Mesenchymal stem cell (in vitro differentiated cells and primary cell): ENCODE measurements at regions not wholly inside any gene's neighbourhood (a gene's known extent, or its start where the extent isn't known, plus 50 kb on each side); places are given as distances from the start of the nearest gene placed in this dataset.
A peak's percentile ranks its signal among the peaks of the same experiment; 100 is the strongest.

Experiments
- DNase-seq: peaks from one replicate; pipeline ENCODE4 v3.0.0-alpha.2; 2013
- H2AFZ ChIP-seq: one replicate; pipeline ENCODE4 v1.6.1; 2013; ENCODE audit warnings: low read depth, mild to moderate bottlenecking, control low read depth, inconsistent platforms, low read length, moderate library complexity
- H2AK5ac ChIP-seq: 2 replicates; pipeline ENCODE4 v1.6.1; 2013; ENCODE audit warnings: low read length, moderate library complexity, mild to moderate bottlenecking, inconsistent platforms; ENCODE audit not compliant: severe bottlenecking
- H2BK120ac ChIP-seq: one replicate; pipeline ENCODE4 v1.6.1; 2013; ENCODE audit warnings: low read depth, mild to moderate bottlenecking, inconsistent platforms, low read length, moderate library complexity
- H2BK12ac ChIP-seq, 2 experiments: one replicate each; pipeline ENCODE4 v1.6.1; 2013; ENCODE audit warnings: inconsistent platforms in 2 of 2, low read length in 2 of 2, mild to moderate bottlenecking in 2 of 2, moderate library complexity in 2 of 2, control low read depth in 1 of 2
- H2BK15ac ChIP-seq: one replicate; pipeline ENCODE4 v1.6.1; 2013; ENCODE audit warnings: mild to moderate bottlenecking, low read depth, inconsistent platforms; ENCODE audit not compliant: poor library complexity, severe bottlenecking
- H2BK5ac ChIP-seq: 2 replicates; pipeline ENCODE4 v1.6.1; 2013; ENCODE audit warnings: low read depth, mild to moderate bottlenecking, low read length, control low read depth, inconsistent platforms; ENCODE audit not compliant: poor library complexity, severe bottlenecking
- H3K14ac ChIP-seq, 2 experiments: one replicate each; pipeline ENCODE4 v1.6.1; 2013; ENCODE audit warnings: inconsistent platforms in 2 of 2, low read length in 2 of 2, control low read depth in 1 of 2, mild to moderate bottlenecking in 1 of 2, moderate library complexity in 1 of 2
- H3K18ac ChIP-seq, 2 experiments: one replicate each; pipeline ENCODE4 v1.6.1; 2013; ENCODE audit warnings: inconsistent platforms in 2 of 2, low read length in 2 of 2, control low read depth in 1 of 2, low read depth in 1 of 2, mild to moderate bottlenecking in 1 of 2
- H3K23ac ChIP-seq, 2 experiments: one replicate each; pipeline ENCODE4 v1.6.1; 2013; ENCODE audit warnings: inconsistent platforms in 2 of 2, low read length in 2 of 2, mild to moderate bottlenecking in 2 of 2, moderate library complexity in 2 of 2, control low read depth in 1 of 2
- H3K27ac ChIP-seq: 2 replicates; pipeline ENCODE4 v1.5.1; 2013; ENCODE audit warnings: mild to moderate bottlenecking, moderate library complexity, low read length, control low read depth, inconsistent platforms; ENCODE audit not compliant: poor library complexity, severe bottlenecking
- H3K27me3 ChIP-seq, 2 experiments: 2 replicates each; pipeline versions ENCODE4 v1.6.1 to v1.7.0; 2013; ENCODE audit warnings: low read length in 2 of 2, mild to moderate bottlenecking in 2 of 2, moderate library complexity in 2 of 2, control low read depth in 1 of 2, inconsistent platforms in 1 of 2; ENCODE audit not compliant: control insufficient read depth in 1 of 2, insufficient read depth in 1 of 2
- H3K36me3 ChIP-seq, 2 experiments: 2 replicates each; pipeline versions ENCODE4 v1.6.1 to v1.7.0; 2013; ENCODE audit warnings: low read length in 2 of 2, control low read depth in 1 of 2, inconsistent platforms in 1 of 2, low read depth in 1 of 2, mild to moderate bottlenecking in 1 of 2; ENCODE audit not compliant: insufficient read depth in 2 of 2, control insufficient read depth in 1 of 2
- H3K4ac ChIP-seq, 2 experiments: one replicate each; pipeline ENCODE4 v1.6.1; 2013; ENCODE audit warnings: inconsistent platforms in 2 of 2, low read length in 2 of 2, mild to moderate bottlenecking in 2 of 2, moderate library complexity in 2 of 2, control low read depth in 1 of 2, low read depth in 1 of 2
- H3K4me1 ChIP-seq: 2 replicates; pipeline ENCODE4 v1.6.1; 2013; ENCODE audit warnings: low read depth, low read length, control low read depth; ENCODE audit not compliant: control insufficient read depth, insufficient read depth
- H3K4me2 ChIP-seq: 2 replicates; pipeline ENCODE4 v1.6.1; 2013; ENCODE audit warnings: low read length, mild to moderate bottlenecking, inconsistent platforms; ENCODE audit not compliant: poor library complexity, severe bottlenecking
- H3K4me3 ChIP-seq, 2 experiments: 2 replicates each; pipeline versions ENCODE4 v1.5.1 to v1.7.0; 2013; ENCODE audit warnings: low read length in 2 of 2, mild to moderate bottlenecking in 2 of 2, control low read depth in 1 of 2, low read depth in 1 of 2; ENCODE audit not compliant: insufficient read depth in 1 of 2
- H3K79me1 ChIP-seq: replicated peaks from 2 replicates; pipeline ENCODE4 v1.6.1; 2013; ENCODE audit warnings: mild to moderate bottlenecking, control low read depth, low read length, inconsistent platforms; ENCODE audit not compliant: poor library complexity, severe bottlenecking
- H3K9ac ChIP-seq: 2 replicates; pipeline ENCODE4 v1.7.0; 2013; ENCODE audit warnings: mild to moderate bottlenecking, low read length, moderate library complexity
- H3K9me3 ChIP-seq: 2 replicates; pipeline ENCODE4 v1.7.0; 2013; ENCODE audit warnings: mild to moderate bottlenecking, low read length; ENCODE audit not compliant: control insufficient read depth
- H4K8ac ChIP-seq: one replicate; pipeline ENCODE4 v1.6.1; 2013; ENCODE audit warnings: inconsistent platforms, mild to moderate bottlenecking, low read length, moderate library complexity
- H4K91ac ChIP-seq: one replicate; pipeline ENCODE4 v1.6.1; 2013; ENCODE audit warnings: mild to moderate bottlenecking, low read length, inconsistent platforms
- WGBS: methylation state at CpG from one replicate; pipeline ENCODE4 v1.1.7; 2013; ENCODE audit warnings: mixed read lengths; 5-methylcytosine and 5-hydroxymethylcytosine counted together

GRCh38 chr12:58528271-58528670 is 392.0 kb downstream of the LRIG3 start:
- Histone ChIP-seq H2AFZ (no peak overlapping the region), H3K9ac (peak overlapping the region; percentile 82), H2BK15ac (no peak overlapping the region), H3K14ac (peak overlapping the region in 1 of 2 experiments; percentile 39), H2BK120ac (peak overlapping the region; percentile 29), H4K91ac (peak overlapping the region; percentile 71), H4K8ac (peak overlapping the region; percentile 22), H3K4ac (peak overlapping the region; percentile 83 to 94), H3K79me1 (no peaks in the 10 kb centered on the region), H3K4me3 (peak overlapping the region in 1 of 2 experiments; percentile 39), H3K9me3 (no peaks in the 10 kb centered on the region), H3K4me2 (no peak overlapping the region), H3K4me1 (no peaks in the 10 kb centered on the region), H2AK5ac (peak overlapping the region; percentile 71), H2BK5ac (peak overlapping the region; percentile 10), H2BK12ac (peak overlapping the region; percentile 60 to 99), H3K18ac (peak overlapping the region; percentile 49 to 75), H3K36me3 (no peaks in the 10 kb centered on the region), H3K23ac (peak overlapping the region in 1 of 2 experiments; percentile 72), H3K27ac (peak overlapping the region; percentile 97), H3K27me3 (no peaks in the 10 kb centered on the region)
- 0% methylated on average over 1 of the region's 1 CpG for WGBS
- DNase-seq, result peak; percentile 39

- H3K23ac ChIP-seq, result no peak overlapping the region
- H3K27me3 ChIP-seq, result no peaks in the 10 kb centered on the region
- no peak overlapping the region for H3K4ac ChIP-seq
- peak overlapping the region; percentile 82 for H3K9ac ChIP-seq
- no peaks in the 10 kb centered on the region for H3K9me3 ChIP-seq
- H2BK12ac ChIP-seq, result no peak overlapping the region
- no peak overlapping the region for H4K8ac ChIP-seq
- no peak overlapping the region for H2AK5ac ChIP-seq
- no peak overlapping the region for H2BK15ac ChIP-seq
- H3K36me3 ChIP-seq, result no peaks in the 10 kb centered on the region
- H3K4me3 ChIP-seq, result peak overlapping the region in 1 of 2 experiments; percentile 36
- peak overlapping the region; percentile 97 for H3K27ac ChIP-seq
- no peak overlapping the region for H3K4me2 ChIP-seq
- WGBS, result 0% methylated on average over 1 of the region's 1 CpG
- H4K91ac ChIP-seq, result no peak overlapping the region
- H2AFZ ChIP-seq, result no peak overlapping the region
- DNase-seq, result peak; percentile 91
- no peak overlapping the region for H2BK5ac ChIP-seq
- H3K14ac ChIP-seq, result no peak overlapping the region
- H3K79me1 ChIP-seq, result no peaks in the 10 kb centered on the region
- no peak overlapping the region for H2BK120ac ChIP-seq
- H3K4me1 ChIP-seq, result no peaks in the 10 kb centered on the region
- no peak overlapping the region for H3K18ac ChIP-seq
These were observed 391.1 kb downstream of the LRIG3 start for GRCh38 chr12:58529114-58529665.

GRCh38 chr12:58529897-58530741 is 390.2 kb downstream of the LRIG3 start:
- Histone ChIP-seq H3K4me1 (no peaks in the 10 kb centered on the region), H3K36me3 (no peaks in the 10 kb centered on the region), H3K4ac (peak overlapping the region in 1 of 2 experiments; percentile 60), H3K14ac (no peak overlapping the region), H3K79me1 (no peaks in the 10 kb centered on the region), H3K27me3 (no peaks in the 10 kb centered on the region), H2BK5ac (peak overlapping the region; percentile 53), H2BK120ac (no peak overlapping the region), H2BK15ac (no peak overlapping the region), H2BK12ac (no peak overlapping the region), H3K23ac (no peak overlapping the region), H3K4me3 (peak overlapping the region in 1 of 2 experiments; percentile 36), H2AK5ac (no peak overlapping the region), H3K9ac (peak overlapping the region; percentile 82), H3K18ac (no peak overlapping the region), H2AFZ (no peak overlapping the region), H3K9me3 (no peaks in the 10 kb centered on the region), H4K91ac (no peak overlapping the region), H3K4me2 (peak overlapping the region; percentile 49), H4K8ac (no peak overlapping the region), H3K27ac (peak overlapping the region; percentile 97)
- 25% methylated on average over 4 of the region's 6 CpGs for WGBS
- DNase-seq, result peak; percentile 92

DNA sequence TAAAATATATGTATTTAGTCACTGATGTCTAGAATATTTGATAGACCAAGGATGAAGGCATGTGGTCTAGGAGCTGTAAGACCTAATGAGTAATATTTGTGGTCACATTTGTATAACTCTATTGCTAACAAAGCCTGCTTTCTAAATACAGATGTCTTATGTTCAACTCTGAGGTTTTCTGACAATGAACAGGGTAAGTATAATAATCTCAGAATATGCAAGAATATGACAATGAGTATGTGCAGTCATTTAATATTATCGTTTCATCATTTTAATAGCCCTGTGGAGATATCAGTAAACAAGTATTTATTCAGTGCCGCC is 389.6 kb downstream of the LRIG3 start:
- H3K4me1 ChIP-seq, result no peaks in the 10 kb centered on the region
- peak overlapping the region; percentile 81 for H3K9ac ChIP-seq
- no CpG with 5 or more reads among the region's 2 CpGs for WGBS
- H4K8ac ChIP-seq, result no peak overlapping the region
- H3K23ac ChIP-seq, result no peak overlapping the region
- H3K14ac ChIP-seq, result no peak overlapping the region
- H3K18ac ChIP-seq, result no peak overlapping the region
- H2BK15ac ChIP-seq, result no peak overlapping the region
- peak; percentile 86 for DNase-seq
- no peak overlapping the region for H3K4ac ChIP-seq
- H2AK5ac ChIP-seq, result no peak overlapping the region
- no peaks in the 10 kb centered on the region for H3K36me3 ChIP-seq
- no peak overlapping the region for H2BK12ac ChIP-seq
- H3K9me3 ChIP-seq, result no peaks in the 10 kb centered on the region
- H2BK5ac ChIP-seq, result no peak overlapping the region
- no peaks in the 10 kb centered on the region for H3K27me3 ChIP-seq
- H2BK120ac ChIP-seq, result no peak overlapping the region
- H3K4me2 ChIP-seq, result no peak overlapping the region
- H3K4me3 ChIP-seq, result peak overlapping the region in 1 of 2 experiments; percentile 27
- H3K79me1 ChIP-seq, result no peaks in the 10 kb centered on the region
- no peak overlapping the region for H4K91ac ChIP-seq
- H3K27ac ChIP-seq, result peak overlapping the region; percentile 97
- no peak overlapping the region for H2AFZ ChIP-seq
